WTC11 (cell line): ENCODE measurements at regions not wholly inside any gene's neighbourhood (a gene's known extent, or its start where the extent isn't known, plus 50 kb on each side); places are given as distances from the start of the nearest gene placed in this dataset.
A peak's percentile ranks its signal among the peaks of the same experiment; 100 is the strongest.

ENCODE experiments used
- ATAC-seq: fragments of 200-7000 bp; cut with Tn5 transposase; 2 replicates; pipeline ENCODE4 v1.10.0; 2021; ENCODE audit warnings: mild to moderate bottlenecking, moderate library complexity
- CTCF ChIA-PET: fragments of 300-600 bp; sonication (Branson Sonifier 250); formaldehyde crosslinking; loops from one replicate; lab custom pipeline; 2021; ENCODE audit warnings: antibody characterized with exemption; lab: Charles Lee
- POLR2A ChIA-PET: fragments of 350-600 bp; sonication (Branson Sonifier 250); formaldehyde crosslinking; loops from one replicate; lab custom pipeline; 2021; ENCODE audit warnings: antibody characterized with exemption; lab: Charles Lee
- DNase-seq: peaks from one replicate; pipeline ENCODE4 v3.0.0; 2021; ENCODE audit warnings: low spot score
- H3K27ac Mint-ChIP-seq: 2 replicates; pipeline ENCODE4 v1.8.0; 2021; ENCODE audit warnings: mixed read lengths
- H3K27me3 Mint-ChIP-seq: 2 replicates; pipeline ENCODE4 v1.8.0; 2021; ENCODE audit warnings: low read depth, mild to moderate bottlenecking, moderate library complexity, mixed read lengths
- H3K36me3 Mint-ChIP-seq: 2 replicates; pipeline ENCODE4 v1.8.0; 2021; ENCODE audit warnings: mixed read lengths
- H3K4me1 Mint-ChIP-seq: 2 replicates; pipeline ENCODE4 v1.8.0; 2022; ENCODE audit warnings: mixed read lengths
- H3K4me3 Mint-ChIP-seq: 2 replicates; pipeline ENCODE4 v1.8.0; 2021; ENCODE audit warnings: mild to moderate bottlenecking, moderate library complexity, mixed read lengths
- H3K9me3 Mint-ChIP-seq: 2 replicates; pipeline ENCODE4 v1.8.0; 2021; ENCODE audit warnings: mixed read lengths
- ETV6 ChIP-seq: sonication (generic); formaldehyde crosslinking; IDR thresholded peaks from 2 replicates; pipeline ENCODE4 v1.8.1; 2022; ENCODE audit warnings: mild to moderate bottlenecking, missing genetic modification reagents
- FOXK1 ChIP-seq: sonication (generic); formaldehyde crosslinking; IDR thresholded peaks from 2 replicates; pipeline ENCODE4 v1.8.0; 2022; ENCODE audit warnings: mild to moderate bottlenecking, moderate library complexity, missing genetic modification reagents
- KAT7 ChIP-seq: sonication (generic); formaldehyde crosslinking; IDR thresholded peaks from 2 replicates; pipeline ENCODE4 v1.8.1; 2023; ENCODE audit warnings: missing genetic modification reagents, mild to moderate bottlenecking, borderline replicate concordance
- MYBL2 ChIP-seq: sonication (generic); formaldehyde crosslinking; IDR thresholded peaks from 2 replicates; pipeline ENCODE4 v1.8.1; 2023; ENCODE audit warnings: mild to moderate bottlenecking, moderate library complexity, missing genetic modification reagents
- PRRX2 ChIP-seq: fragments of 250-450 bp; sonication (Bioruptor Pico); IDR thresholded peaks from 2 replicates; pipeline ENCODE4 v1.8.0; 2021; ENCODE audit warnings: mild to moderate bottlenecking
- SOX15 ChIP-seq: fragments of 250-450 bp; sonication (Bioruptor Pico); IDR thresholded peaks from 2 replicates; pipeline ENCODE4 v1.9.0; 2021; ENCODE audit warnings: mild to moderate bottlenecking
- TEAD1 ChIP-seq: sonication (generic); formaldehyde crosslinking; IDR thresholded peaks from 2 replicates; pipeline ENCODE4 v1.8.0; 2022; ENCODE audit warnings: mild to moderate bottlenecking, missing genetic modification reagents
- TEAD4 ChIP-seq: sonication (generic); formaldehyde crosslinking; IDR thresholded peaks from 2 replicates; pipeline ENCODE4 v1.8.0; 2022; ENCODE audit warnings: mild to moderate bottlenecking, missing genetic modification reagents
- TF ChIP-seq, protein P1 (sequence below): sonication (generic); formaldehyde crosslinking; IDR thresholded peaks from 2 replicates; pipeline ENCODE4 v1.8.1; 2023; ENCODE audit warnings: mild to moderate bottlenecking, missing genetic modification reagents
- TF ChIP-seq, protein P2 (sequence below): sonication (generic); formaldehyde crosslinking; IDR thresholded peaks from 2 replicates; pipeline ENCODE4 v1.8.0; 2023; ENCODE audit warnings: missing genetic modification reagents
- TF ChIP-seq, protein P3 (sequence below): sonication (generic); formaldehyde crosslinking; IDR thresholded peaks from 2 replicates; pipeline ENCODE4 v1.8.1; 2023; ENCODE audit warnings: mild to moderate bottlenecking, missing genetic modification reagents, moderate library complexity
- TF ChIP-seq, protein P4 (sequence below): fragments of 250-450 bp; sonication (Bioruptor Pico); IDR thresholded peaks from 2 replicates; pipeline ENCODE4 v1.9.0; 2021; ENCODE audit warnings: mild to moderate bottlenecking, borderline replicate concordance
- TF ChIP-seq, protein P5 (sequence below): sonication (generic); formaldehyde crosslinking; IDR thresholded peaks from 2 replicates; pipeline ENCODE4 v1.8.1; 2022; ENCODE audit warnings: missing genetic modification reagents, borderline replicate concordance
- TF ChIP-seq, protein P6 (sequence below): sonication (generic); formaldehyde crosslinking; IDR thresholded peaks from 2 replicates; pipeline ENCODE4 v1.8.0; 2022; ENCODE audit warnings: missing genetic modification reagents
- TF ChIP-seq, protein P7 (sequence below): fragments of 250-450 bp; sonication (Bioruptor Pico); IDR thresholded peaks from 2 replicates; pipeline ENCODE4 v1.8.0; 2021; ENCODE audit warnings: mild to moderate bottlenecking
- TF ChIP-seq, protein P8 (sequence below): sonication (generic); formaldehyde crosslinking; IDR thresholded peaks from 2 replicates; pipeline ENCODE4 v1.8.1; 2023; ENCODE audit warnings: mild to moderate bottlenecking, moderate library complexity, missing genetic modification reagents

DNA sequence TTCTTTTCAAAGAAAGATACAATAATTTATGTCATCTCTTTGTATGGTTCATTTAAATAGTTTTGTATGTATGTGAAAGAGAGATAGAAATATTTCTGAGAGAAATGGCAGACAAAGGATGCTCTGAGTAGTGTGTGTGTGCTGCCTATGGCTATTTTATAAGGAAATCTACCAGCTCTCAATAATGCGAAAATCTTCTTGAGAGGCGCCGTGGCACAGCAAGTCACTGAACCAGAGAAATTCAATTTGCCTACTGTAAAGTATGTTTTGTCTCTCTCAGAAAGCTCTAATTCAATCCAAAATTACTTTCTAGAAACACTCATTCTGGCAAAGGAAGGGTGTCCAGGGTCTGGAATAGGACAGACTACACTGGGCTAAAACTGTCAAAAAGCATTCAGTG, 1981.1 kb downstream of the EFNA5 start:
- ATAC-seq (no peak), DNase-seq (no peak)
- H3K27me3 Mint-ChIP-seq = no peaks in the 10 kb centered on the region; the same call in 1 of the 2 replicates
- H3K4me3 Mint-ChIP-seq = no peak overlapping the region
- TF ChIP-seq, protein P1, sequence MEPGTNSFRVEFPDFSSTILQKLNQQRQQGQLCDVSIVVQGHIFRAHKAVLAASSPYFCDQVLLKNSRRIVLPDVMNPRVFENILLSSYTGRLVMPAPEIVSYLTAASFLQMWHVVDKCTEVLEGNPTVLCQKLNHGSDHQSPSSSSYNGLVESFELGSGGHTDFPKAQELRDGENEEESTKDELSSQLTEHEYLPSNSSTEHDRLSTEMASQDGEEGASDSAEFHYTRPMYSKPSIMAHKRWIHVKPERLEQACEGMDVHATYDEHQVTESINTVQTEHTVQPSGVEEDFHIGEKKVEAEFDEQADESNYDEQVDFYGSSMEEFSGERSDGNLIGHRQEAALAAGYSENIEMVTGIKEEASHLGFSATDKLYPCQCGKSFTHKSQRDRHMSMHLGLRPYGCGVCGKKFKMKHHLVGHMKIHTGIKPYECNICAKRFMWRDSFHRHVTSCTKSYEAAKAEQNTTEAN (CRISPR knock-in tag) = no peak
- no peak for TF ChIP-seq PRRX2 (CRISPR knock-in tag)
- TF ChIP-seq KAT7 = no peak
- TF ChIP-seq TEAD4 (CRISPR knock-in tag) = no peak
- no peak for TF ChIP-seq FOXK1 (CRISPR knock-in tag)
- TF ChIP-seq, protein P2, sequence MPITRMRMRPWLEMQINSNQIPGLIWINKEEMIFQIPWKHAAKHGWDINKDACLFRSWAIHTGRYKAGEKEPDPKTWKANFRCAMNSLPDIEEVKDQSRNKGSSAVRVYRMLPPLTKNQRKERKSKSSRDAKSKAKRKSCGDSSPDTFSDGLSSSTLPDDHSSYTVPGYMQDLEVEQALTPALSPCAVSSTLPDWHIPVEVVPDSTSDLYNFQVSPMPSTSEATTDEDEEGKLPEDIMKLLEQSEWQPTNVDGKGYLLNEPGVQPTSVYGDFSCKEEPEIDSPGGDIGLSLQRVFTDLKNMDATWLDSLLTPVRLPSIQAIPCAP (CRISPR knock-in tag) = no peak
- TF ChIP-seq, protein P3, sequence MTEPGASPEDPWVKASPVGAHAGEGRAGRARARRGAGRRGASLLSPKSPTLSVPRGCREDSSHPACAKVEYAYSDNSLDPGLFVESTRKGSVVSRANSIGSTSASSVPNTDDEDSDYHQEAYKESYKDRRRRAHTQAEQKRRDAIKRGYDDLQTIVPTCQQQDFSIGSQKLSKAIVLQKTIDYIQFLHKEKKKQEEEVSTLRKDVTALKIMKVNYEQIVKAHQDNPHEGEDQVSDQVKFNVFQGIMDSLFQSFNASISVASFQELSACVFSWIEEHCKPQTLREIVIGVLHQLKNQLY (CRISPR knock-in tag) = no peak
- H3K36me3 Mint-ChIP-seq = no peaks in the 10 kb centered on the region
- H3K9me3 Mint-ChIP-seq = 0 out of 2 replicates have a peak, but pooled peaks cover 3% of the 10 kb centered on the region
- no peak overlapping the region for H3K27ac Mint-ChIP-seq
- POLR2A ChIA-PET = no interaction called here
- H3K4me1 Mint-ChIP-seq = peaks cover 35% of the 10 kb centered on the region
- CTCF ChIA-PET = no interaction called here

DNA sequence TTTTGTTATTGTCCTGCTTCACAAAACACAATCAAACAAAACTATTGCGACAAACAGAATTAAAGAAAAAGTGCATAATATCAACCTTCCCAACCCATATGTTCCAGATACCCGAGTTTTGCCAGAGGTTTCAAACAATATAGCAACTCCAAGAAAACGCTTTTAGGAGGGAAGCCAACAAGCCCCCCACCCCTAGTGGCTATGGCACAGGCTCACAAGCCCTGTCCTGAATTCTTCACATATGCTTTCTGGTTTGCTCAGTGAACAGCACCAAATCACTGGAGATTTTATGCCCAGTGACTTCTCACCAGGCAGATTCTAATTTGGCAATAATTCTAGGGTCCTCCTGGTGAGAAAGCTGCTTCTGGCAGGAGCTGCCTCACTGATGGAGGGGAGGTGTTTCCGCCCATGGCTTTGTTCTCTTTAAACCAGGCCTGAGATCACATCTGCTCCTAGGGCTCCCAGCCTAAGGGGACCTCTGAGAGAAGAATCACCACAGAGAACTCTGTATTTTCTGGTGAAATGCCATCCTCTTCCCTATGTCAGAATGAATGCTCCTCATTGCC, 1982.4 kb downstream of the EFNA5 start:
- ChIA-PET CTCF (no interaction called here), POLR2A (no interaction called here)
- Mint-ChIP-seq H3K9me3 (0 out of 2 replicates have a peak, but pooled peaks cover 3% of the 10 kb centered on the region), H3K4me1 (peaks cover 35% of the 10 kb centered on the region), H3K4me3 (no peak overlapping the region), H3K36me3 (no peaks in the 10 kb centered on the region), H3K27me3 (no peaks in the 10 kb centered on the region), H3K27ac (peak overlapping the region; percentile 84)
- ATAC-seq (peak; percentile 80), DNase-seq (no peak)
- no peak for TF ChIP-seq TEAD1 (CRISPR knock-in tag)
- no peak for TF ChIP-seq SOX15 (CRISPR knock-in tag)
- no peak for TF ChIP-seq ETV6 (CRISPR knock-in tag)
- TF ChIP-seq, protein P3 (CRISPR knock-in tag) = no peak
- TF ChIP-seq, protein P4, sequence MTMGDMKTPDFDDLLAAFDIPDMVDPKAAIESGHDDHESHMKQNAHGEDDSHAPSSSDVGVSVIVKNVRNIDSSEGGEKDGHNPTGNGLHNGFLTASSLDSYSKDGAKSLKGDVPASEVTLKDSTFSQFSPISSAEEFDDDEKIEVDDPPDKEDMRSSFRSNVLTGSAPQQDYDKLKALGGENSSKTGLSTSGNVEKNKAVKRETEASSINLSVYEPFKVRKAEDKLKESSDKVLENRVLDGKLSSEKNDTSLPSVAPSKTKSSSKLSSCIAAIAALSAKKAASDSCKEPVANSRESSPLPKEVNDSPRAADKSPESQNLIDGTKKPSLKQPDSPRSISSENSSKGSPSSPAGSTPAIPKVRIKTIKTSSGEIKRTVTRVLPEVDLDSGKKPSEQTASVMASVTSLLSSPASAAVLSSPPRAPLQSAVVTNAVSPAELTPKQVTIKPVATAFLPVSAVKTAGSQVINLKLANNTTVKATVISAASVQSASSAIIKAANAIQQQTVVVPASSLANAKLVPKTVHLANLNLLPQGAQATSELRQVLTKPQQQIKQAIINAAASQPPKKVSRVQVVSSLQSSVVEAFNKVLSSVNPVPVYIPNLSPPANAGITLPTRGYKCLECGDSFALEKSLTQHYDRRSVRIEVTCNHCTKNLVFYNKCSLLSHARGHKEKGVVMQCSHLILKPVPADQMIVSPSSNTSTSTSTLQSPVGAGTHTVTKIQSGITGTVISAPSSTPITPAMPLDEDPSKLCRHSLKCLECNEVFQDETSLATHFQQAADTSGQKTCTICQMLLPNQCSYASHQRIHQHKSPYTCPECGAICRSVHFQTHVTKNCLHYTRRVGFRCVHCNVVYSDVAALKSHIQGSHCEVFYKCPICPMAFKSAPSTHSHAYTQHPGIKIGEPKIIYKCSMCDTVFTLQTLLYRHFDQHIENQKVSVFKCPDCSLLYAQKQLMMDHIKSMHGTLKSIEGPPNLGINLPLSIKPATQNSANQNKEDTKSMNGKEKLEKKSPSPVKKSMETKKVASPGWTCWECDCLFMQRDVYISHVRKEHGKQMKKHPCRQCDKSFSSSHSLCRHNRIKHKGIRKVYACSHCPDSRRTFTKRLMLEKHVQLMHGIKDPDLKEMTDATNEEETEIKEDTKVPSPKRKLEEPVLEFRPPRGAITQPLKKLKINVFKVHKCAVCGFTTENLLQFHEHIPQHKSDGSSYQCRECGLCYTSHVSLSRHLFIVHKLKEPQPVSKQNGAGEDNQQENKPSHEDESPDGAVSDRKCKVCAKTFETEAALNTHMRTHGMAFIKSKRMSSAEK = no peak
- no peak for TF ChIP-seq TEAD4 (CRISPR knock-in tag)
- TF ChIP-seq, protein P5, sequence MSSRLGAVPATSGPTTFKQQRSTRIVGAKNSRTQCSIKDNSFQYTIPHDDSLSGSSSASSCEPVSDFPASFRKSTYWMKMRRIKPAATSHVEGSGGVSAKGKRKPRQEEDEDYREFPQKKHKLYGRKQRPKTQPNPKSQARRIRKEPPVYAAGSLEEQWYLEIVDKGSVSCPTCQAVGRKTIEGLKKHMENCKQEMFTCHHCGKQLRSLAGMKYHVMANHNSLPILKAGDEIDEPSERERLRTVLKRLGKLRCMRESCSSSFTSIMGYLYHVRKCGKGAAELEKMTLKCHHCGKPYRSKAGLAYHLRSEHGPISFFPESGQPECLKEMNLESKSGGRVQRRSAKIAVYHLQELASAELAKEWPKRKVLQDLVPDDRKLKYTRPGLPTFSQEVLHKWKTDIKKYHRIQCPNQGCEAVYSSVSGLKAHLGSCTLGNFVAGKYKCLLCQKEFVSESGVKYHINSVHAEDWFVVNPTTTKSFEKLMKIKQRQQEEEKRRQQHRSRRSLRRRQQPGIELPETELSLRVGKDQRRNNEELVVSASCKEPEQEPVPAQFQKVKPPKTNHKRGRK (CRISPR knock-in tag) = no peak
- TF ChIP-seq, protein P6, sequence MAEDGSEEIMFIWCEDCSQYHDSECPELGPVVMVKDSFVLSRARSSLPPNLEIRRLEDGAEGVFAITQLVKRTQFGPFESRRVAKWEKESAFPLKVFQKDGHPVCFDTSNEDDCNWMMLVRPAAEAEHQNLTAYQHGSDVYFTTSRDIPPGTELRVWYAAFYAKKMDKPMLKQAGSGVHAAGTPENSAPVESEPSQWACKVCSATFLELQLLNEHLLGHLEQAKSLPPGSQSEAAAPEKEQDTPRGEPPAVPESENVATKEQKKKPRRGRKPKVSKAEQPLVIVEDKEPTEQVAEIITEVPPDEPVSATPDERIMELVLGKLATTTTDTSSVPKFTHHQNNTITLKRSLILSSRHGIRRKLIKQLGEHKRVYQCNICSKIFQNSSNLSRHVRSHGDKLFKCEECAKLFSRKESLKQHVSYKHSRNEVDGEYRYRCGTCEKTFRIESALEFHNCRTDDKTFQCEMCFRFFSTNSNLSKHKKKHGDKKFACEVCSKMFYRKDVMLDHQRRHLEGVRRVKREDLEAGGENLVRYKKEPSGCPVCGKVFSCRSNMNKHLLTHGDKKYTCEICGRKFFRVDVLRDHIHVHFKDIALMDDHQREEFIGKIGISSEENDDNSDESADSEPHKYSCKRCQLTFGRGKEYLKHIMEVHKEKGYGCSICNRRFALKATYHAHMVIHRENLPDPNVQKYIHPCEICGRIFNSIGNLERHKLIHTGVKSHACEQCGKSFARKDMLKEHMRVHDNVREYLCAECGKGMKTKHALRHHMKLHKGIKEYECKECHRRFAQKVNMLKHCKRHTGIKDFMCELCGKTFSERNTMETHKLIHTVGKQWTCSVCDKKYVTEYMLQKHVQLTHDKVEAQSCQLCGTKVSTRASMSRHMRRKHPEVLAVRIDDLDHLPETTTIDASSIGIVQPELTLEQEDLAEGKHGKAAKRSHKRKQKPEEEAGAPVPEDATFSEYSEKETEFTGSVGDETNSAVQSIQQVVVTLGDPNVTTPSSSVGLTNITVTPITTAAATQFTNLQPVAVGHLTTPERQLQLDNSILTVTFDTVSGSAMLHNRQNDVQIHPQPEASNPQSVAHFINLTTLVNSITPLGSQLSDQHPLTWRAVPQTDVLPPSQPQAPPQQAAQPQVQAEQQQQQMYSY = no peak
- TF ChIP-seq MYBL2 = no peak
- TF ChIP-seq, protein P7, sequence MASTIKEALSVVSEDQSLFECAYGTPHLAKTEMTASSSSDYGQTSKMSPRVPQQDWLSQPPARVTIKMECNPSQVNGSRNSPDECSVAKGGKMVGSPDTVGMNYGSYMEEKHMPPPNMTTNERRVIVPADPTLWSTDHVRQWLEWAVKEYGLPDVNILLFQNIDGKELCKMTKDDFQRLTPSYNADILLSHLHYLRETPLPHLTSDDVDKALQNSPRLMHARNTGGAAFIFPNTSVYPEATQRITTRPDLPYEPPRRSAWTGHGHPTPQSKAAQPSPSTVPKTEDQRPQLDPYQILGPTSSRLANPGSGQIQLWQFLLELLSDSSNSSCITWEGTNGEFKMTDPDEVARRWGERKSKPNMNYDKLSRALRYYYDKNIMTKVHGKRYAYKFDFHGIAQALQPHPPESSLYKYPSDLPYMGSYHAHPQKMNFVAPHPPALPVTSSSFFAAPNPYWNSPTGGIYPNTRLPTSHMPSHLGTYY (CRISPR knock-in tag) = no peak
- TF ChIP-seq, protein P8, sequence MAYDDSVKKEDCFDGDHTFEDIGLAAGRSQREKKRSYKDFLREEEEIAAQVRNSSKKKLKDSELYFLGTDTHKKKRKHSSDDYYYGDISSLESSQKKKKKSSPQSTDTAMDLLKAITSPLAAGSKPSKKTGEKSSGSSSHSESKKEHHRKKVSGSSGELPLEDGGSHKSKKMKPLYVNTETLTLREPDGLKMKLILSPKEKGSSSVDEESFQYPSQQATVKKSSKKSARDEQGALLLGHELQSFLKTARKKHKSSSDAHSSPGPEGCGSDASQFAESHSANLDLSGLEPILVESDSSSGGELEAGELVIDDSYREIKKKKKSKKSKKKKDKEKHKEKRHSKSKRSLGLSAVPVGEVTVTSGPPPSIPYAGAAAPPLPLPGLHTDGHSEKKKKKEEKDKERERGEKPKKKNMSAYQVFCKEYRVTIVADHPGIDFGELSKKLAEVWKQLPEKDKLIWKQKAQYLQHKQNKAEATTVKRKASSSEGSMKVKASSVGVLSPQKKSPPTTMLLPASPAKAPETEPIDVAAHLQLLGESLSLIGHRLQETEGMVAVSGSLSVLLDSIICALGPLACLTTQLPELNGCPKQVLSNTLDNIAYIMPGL (CRISPR knock-in tag) = no peak
